HG03571 (cell line): ENCODE measurements at regions not wholly inside any gene's neighbourhood (a gene's known extent, or its start where the extent isn't known, plus 50 kb on each side); places are given as distances from the start of the nearest gene placed in this dataset.

Experiments used
- ATAC-seq: cut with Tn5 transposase; IDR thresholded peaks from one replicate; pipeline ENCODE4 v1.9.1; 2021; ENCODE audit not compliant: unreplicated experiment

GRCh38 chr2:180664507-180664906 lies 315.9 kb upstream of the UBE2E3 start:
- no peak for ATAC-seq

GRCh38 chr2:180662941-180663471 lies 317.4 kb upstream of the UBE2E3 start:
- ATAC-seq = no peak

GRCh38 chr2:180662521-180662920 lies 317.9 kb upstream of the UBE2E3 start:
- ATAC-seq = no peak

DNA sequence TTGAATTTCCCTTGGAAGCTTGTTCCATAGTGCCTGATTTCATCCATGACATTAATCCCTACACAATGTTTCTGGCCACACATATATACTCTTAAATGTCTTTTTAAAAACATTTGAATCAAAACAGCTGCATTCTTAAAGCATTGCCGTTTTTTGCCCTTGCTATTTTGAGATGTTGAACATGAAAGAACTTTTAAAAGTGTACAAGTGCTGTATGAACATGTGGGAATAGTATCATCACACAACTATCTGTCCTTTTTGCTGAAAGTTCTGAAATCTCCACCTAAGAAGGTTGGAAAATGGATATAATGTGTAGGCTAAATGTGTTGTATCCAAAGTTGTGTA lies 318.7 kb upstream of the UBE2E3 start:
- no peak for ATAC-seq

DNA sequence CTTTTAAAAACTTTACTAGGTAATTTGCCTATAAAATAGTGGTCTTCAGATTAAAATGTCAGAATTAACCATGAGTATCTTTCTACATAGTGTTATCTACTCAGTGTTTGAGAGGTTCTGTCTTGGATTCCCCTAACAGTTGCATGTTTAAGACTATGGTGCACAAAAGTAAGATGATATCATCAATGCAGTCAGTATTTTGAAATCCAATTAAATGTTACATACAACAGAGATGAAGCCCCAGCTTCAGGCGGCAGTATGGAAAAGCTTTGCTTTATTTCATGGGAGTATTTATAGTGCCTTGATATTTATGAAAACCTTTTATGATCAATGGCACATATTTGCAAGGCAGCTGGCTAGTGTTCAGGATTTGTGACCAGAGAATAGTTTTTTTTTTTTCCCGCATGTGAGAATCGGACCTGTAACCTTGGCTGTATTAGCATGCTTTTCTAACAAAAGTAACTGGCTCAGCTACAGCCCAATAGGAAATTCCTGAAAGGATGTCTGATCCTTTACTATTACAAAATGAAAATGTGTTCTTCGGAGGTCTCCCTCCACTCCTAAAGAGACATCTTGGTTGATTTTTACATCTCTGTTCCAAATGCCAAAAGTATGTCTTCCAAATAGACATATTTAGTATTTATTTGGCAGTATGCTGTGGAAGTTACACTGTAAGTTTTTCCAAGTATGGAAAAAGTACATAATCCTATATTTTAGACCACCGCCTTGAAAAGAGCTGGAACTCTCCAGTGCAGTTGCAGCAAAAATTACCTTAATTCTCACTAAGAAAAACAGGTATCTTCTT lies 319.3 kb upstream of the UBE2E3 start:
- no peak for ATAC-seq

DNA sequence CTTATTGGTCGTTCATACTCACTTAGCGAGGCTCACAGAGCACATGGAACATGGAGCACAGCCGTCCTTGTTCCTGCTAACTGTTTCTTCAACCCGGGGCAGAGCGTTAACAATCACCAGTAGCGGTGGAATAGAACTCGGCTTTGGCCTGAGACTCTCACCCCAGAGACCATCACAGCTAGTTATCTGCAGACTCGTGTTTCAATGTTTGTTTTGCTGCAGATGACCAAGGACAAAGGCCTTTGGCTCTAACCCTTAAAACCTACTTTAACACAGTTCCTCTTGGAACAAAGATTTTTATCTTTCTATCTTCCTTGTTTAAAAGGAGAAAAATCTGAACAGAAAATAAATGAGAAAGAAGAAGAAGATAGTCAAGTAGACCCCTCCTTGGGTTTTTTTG lies 320.2 kb upstream of the UBE2E3 start:
- ATAC-seq = no peak

- no peak for ATAC-seq
These were observed 323.4 kb upstream of the UBE2E3 start for GRCh38 chr2:180657054-180657453.

DNA sequence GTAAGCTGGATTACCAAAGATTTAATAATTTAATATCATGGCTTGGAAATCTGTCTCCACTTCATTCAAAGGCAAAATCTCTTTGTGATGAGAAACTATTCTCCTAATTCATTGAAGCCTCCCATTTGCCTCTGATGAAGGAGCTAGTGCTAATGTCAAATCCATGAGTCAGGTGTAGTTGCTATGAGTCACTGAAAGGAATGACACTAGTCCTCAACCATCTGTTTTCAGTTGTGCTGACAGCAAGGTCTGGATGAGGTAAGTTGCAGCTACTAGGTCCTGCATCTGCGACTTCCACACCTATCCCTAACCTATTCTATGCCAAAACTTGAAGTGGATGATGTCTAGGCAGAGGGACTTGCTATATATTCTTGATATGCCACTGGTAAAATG lies 324.0 kb upstream of the UBE2E3 start:
- no peak for ATAC-seq

- ATAC-seq = no peak
These were observed 324.5 kb upstream of the UBE2E3 start for GRCh38 chr2:180655842-180656454.

- no peak for ATAC-seq
These were observed 325.0 kb upstream of the UBE2E3 start for GRCh38 chr2:180655393-180655792.

DNA sequence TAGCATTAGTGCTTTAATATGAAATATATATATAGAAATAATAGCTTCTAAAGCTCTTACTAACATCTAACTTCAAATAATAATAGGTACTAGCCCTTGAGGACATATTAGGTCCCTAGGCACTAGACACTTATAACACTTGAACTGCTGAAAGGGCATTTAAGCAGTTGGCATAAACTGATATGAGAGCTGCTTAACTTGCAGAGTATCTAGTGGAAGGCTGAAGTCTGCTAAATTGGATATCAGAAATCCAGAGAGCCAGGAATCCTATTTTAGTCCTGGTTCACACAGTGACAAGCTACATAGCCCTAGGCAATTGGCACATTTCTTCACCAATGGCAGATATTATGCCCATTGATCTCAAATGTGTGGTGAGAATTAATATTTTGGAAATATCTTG lies 326.9 kb upstream of the UBE2E3 start:
- no peak for ATAC-seq

- ATAC-seq = no peak
These were observed 327.6 kb upstream of the UBE2E3 start for GRCh38 chr2:180652794-180653193.

- ATAC-seq = no peak
These were observed 328.8 kb upstream of the UBE2E3 start for GRCh38 chr2:180651596-180651995.

DNA sequence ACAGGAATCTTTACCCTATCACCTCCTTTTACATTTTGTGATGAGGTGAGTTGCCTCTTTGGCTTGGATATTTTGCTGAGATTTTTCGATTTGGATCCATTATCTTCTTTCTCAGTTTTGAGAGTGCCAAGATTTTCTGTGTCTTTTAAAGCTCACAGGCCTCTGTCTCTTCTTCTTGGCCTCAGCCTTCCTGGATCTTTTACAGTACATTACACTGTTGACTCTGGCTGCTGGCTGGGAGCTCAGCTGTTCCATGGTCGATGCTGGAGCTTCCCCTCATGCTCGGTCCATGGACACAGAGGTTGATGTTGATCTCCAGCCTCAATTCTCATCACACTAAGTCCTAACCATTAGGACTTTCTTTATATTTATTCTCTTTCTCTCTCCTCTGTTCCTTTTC lies 332.8 kb upstream of the UBE2E3 start:
- no peak for ATAC-seq

- ATAC-seq = no peak
These were observed 333.2 kb upstream of the UBE2E3 start for GRCh38 chr2:180647221-180647620.

GRCh38 chr2:180646756-180647155 lies 333.6 kb upstream of the UBE2E3 start:
- no peak for ATAC-seq

DNA sequence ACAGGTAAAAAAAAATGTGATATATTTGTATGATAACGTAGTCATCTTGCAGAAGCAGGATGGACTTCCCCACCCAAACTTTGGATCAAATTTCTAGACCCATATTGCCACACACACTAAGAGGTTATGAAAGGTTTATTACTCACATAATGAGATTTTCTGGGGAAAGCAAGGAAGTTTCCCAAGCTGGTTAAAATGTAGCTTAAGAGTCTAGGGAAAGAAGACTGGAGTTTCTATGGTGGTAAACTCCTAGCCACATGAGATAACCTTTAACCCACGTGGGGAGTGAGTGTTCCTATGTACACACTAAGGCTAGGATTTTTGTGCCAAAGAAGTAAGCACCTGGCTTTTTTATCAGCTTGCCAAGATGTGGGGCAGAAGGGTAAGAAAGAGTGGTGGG lies 335.7 kb upstream of the UBE2E3 start:
- no peak for ATAC-seq

GRCh38 chr2:180630756-180631155 lies 349.6 kb upstream of the UBE2E3 start:
- ATAC-seq = no peak

DNA sequence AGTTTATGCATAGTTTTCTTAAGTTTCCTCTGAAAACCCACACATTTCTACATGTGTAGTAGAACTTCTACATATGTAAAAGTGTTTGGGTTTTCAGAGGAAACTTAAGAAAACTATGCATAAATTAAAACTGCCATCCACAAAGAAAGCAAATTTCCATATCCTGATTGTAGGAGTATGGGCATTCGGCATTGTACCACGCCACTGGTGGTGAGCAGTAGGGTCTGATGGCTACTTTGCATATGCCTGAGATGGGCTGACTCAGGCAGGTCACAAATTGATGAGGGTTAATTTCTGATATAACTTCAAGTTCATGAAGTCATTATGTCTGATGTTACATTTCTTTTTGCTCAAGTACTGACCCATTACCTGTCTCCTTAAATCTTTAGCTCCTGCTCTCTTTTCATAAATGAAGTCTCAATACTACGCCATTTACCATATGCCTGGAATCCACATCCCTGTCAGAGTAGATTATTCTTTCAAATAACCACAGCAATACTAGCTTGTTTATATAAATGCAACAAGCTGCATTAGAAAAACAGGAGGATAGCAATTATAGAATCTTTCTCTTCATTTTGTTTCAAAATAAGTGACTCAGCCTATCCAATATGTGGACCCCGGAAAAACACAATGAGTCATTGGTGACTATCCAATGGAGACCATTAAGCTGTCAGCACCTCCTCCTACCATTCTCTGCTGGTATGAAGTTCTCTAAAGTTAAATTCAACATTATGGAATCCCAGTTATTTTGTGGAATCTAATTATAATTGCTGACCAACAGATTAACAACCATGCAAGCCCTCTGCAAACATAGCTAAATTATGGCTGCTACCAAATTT lies 355.2 kb upstream of the UBE2E3 start:
- no peak for ATAC-seq

- no peak for ATAC-seq
These were observed 358.2 kb upstream of the UBE2E3 start for GRCh38 chr2:180621941-180622918.

DNA sequence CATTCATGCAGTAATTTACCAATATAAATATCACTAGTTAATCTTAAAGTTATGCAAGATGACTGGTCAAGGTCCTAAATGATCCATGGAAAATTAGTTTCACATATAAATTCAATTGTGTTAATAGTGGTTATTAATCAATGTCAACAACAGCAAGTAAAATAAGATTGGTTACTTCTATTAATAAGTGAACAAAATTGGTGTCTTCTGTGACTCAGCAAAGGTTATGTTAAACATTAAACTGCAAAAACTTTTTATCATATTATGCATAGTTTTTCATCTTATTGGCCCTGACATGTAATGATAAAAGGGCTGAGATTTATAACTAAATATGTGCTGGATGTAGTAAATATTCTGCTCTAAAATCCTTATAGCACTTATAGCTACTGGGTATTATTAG lies 359.0 kb upstream of the UBE2E3 start:
- ATAC-seq = no peak
